PC-9 (cell line): ENCODE measurements at regions not wholly inside any gene's neighbourhood (a gene's known extent, or its start where the extent isn't known, plus 50 kb on each side); places are given as distances from the start of the nearest gene placed in this dataset.

Experiments used
- BruUV-seq: library from RNA; stranded (reverse); fragments of 400-500 nt; replicated peaks from 2 replicates; lab custom pipeline; 2021; lab: Mats Ljungman, UMichigan
- CTCF ChIA-PET: fragments of 300-600 bp; sonication (Branson Sonifier 250); formaldehyde crosslinking; loops from one replicate; lab custom pipeline; 2022; ENCODE audit warnings: antibody characterized with exemption; lab: Charles Lee
- POLR2A ChIA-PET: fragments of 300-600 bp; sonication (Branson Sonifier 250); formaldehyde crosslinking; loops from one replicate; lab custom pipeline; 2022; ENCODE audit warnings: antibody characterized with exemption; ENCODE audit not compliant: unreplicated experiment; lab: Charles Lee
- DNase-seq, 2 experiments: peaks; one replicate each; pipeline versions ENCODE4 v3.0.0 to v3.0.0-alpha.2; 2015 to 2022; ENCODE audit warnings: mixed read lengths in 1 of 2
- H2AFZ ChIP-seq: fragments of 200-600 bp; sonication (generic); 2 replicates; pipeline ENCODE4 v1.8.1; 2017; ENCODE audit warnings: antibody characterized with exemption
- H3F3A ChIP-seq: fragments of 200-600 bp; sonication (generic); 2 replicates; pipeline ENCODE4 v1.8.1; 2017; ENCODE audit warnings: antibody characterized with exemption, mild to moderate bottlenecking, low read depth; ENCODE audit not compliant: insufficient read depth
- H3K27ac ChIP-seq: fragments of 200-600 bp; sonication (generic); 2 replicates; pipeline ENCODE4 v1.6.1; 2016; ENCODE audit warnings: mixed run types
- H3K27me3 ChIP-seq: fragments of 200-600 bp; sonication (generic); 2 replicates; pipeline ENCODE4 v1.6.1; 2016; ENCODE audit warnings: low read depth, mixed run types; ENCODE audit not compliant: insufficient read depth
- H3K36me3 ChIP-seq: fragments of 200-600 bp; sonication (generic); 2 replicates; pipeline ENCODE4 v1.6.1; 2016; ENCODE audit warnings: low read depth, mixed run types
- H3K4me1 ChIP-seq: fragments of 200-600 bp; sonication (generic); replicated peaks from 2 replicates; pipeline ENCODE4 v1.6.1; 2016; ENCODE audit warnings: mixed run types; ENCODE audit not compliant: insufficient read depth
- H3K4me2 ChIP-seq: fragments of 200-600 bp; sonication (generic); 2 replicates; pipeline ENCODE4 v1.6.1; 2017; ENCODE audit warnings: mixed run types
- H3K4me3 ChIP-seq: fragments of 200-600 bp; sonication (generic); 2 replicates; pipeline ENCODE4 v1.6.1; 2016; ENCODE audit warnings: mixed run types
- H3K79me2 ChIP-seq: fragments of 200-600 bp; sonication (generic); 2 replicates; pipeline ENCODE4 v1.6.1; 2017; ENCODE audit warnings: low read depth, mixed run types
- H3K9me2 ChIP-seq: fragments of 200-600 bp; sonication (generic); 2 replicates; pipeline ENCODE4 v1.8.1; 2017; ENCODE audit warnings: mild to moderate bottlenecking; ENCODE audit not compliant: insufficient read depth
- H3K9me3 ChIP-seq: fragments of 200-600 bp; sonication (generic); 2 replicates; pipeline ENCODE4 v1.8.1; 2016; ENCODE audit warnings: low read depth; ENCODE audit not compliant: insufficient read depth
- H4K20me1 ChIP-seq: fragments of 200-600 bp; sonication (generic); 2 replicates; pipeline ENCODE4 v1.8.1; 2017; ENCODE audit not compliant: insufficient read depth
- CTCF ChIP-seq: fragments of 200-600 bp; sonication (generic); conservative IDR thresholded peaks from 2 replicates; pipeline ENCODE4 v1.6.1; 2017; ENCODE audit warnings: mixed run types, antibody characterized with exemption, mild to moderate bottlenecking, moderate library complexity
- EZH2 ChIP-seq: fragments of 200-600 bp; sonication (generic); IDR thresholded peaks from 2 replicates; pipeline ENCODE4 v1.8.0; 2017; ENCODE audit warnings: antibody characterized with exemption, low read depth
- intact Hi-C: fragments of 100-400 bp; cut with micrococcal nuclease; formaldehyde crosslinking; loops from one replicate; pipeline ENCODE4 v1.10.0; 2022; ENCODE audit not compliant: unreplicated experiment

- H3K79me2 ChIP-seq: no peaks in the 10 kb centered on the region
- ChIA-PET POLR2A (no interaction called here), CTCF (interaction anchor here (0.8 kb wide), 1 partner anchor 1153 kb away, joined by 4 read pairs; no protein-coding TSS in a partner anchor)
- TF ChIP-seq CTCF (no peak), EZH2 (no peak)
- intact Hi-C loops: no loop called here
- H3K27me3 ChIP-seq: peaks cover 10% of the 10 kb centered on the region; the same call in 1 of the 2 replicates
- H3K4me2 ChIP-seq: no peak overlapping the region
- no peaks in the 10 kb centered on the region for H3K36me3 ChIP-seq
- no peaks in the 10 kb centered on the region for H3K9me2 ChIP-seq
- H4K20me1 ChIP-seq: no peaks in the 10 kb centered on the region
- no TSS peak for BruUV-seq
- no peak for DNase-seq
- no peaks in the 10 kb centered on the region for H3K9me3 ChIP-seq
- H2AFZ ChIP-seq: no peak overlapping the region
- no peaks in the 10 kb centered on the region for H3K4me1 ChIP-seq
- no peak overlapping the region for H3K4me3 ChIP-seq
- H3K27ac ChIP-seq: no peak overlapping the region
- H3F3A ChIP-seq: no peaks in the 10 kb centered on the region
Observed at GRCh38 chr11:116219171-116219635, 553.6 kb downstream of the BUD13 start.

- H3K4me1 ChIP-seq: no peaks in the 10 kb centered on the region
Observed at GRCh38 chr11:116217441-116217840, 555.3 kb downstream of the BUD13 start.

GRCh38 chr11:116217006-116217405 lies 555.8 kb downstream of the BUD13 start:
- H3K79me2 ChIP-seq: no peaks in the 10 kb centered on the region
- DNase-seq: peak; percentile 17 to 40
- no peak for TF ChIP-seq EZH2
- peak; percentile 75 for TF ChIP-seq CTCF
- H3K27me3 ChIP-seq: peaks cover 25% of the 10 kb centered on the region
- H3F3A ChIP-seq: no peaks in the 10 kb centered on the region
- ChIA-PET CTCF (no interaction called here), POLR2A (no interaction called here)
- no peak overlapping the region for H3K4me3 ChIP-seq
- H3K9me2 ChIP-seq: no peaks in the 10 kb centered on the region
- H3K9me3 ChIP-seq: no peaks in the 10 kb centered on the region
- intact Hi-C loops: no loop called here
- H2AFZ ChIP-seq: no peak overlapping the region
- H3K4me2 ChIP-seq: no peak overlapping the region
- no peak overlapping the region for H3K27ac ChIP-seq
- BruUV-seq: no TSS peak
- H3K36me3 ChIP-seq: no peaks in the 10 kb centered on the region
- H4K20me1 ChIP-seq: no peaks in the 10 kb centered on the region
- no peaks in the 10 kb centered on the region for H3K4me1 ChIP-seq

More at GRCh38 chr11:116217441-116217840, 555.3 kb downstream of the BUD13 start:
- TF ChIP-seq EZH2 (no peak), CTCF (no peak)
- CTCF ChIA-PET: no interaction called here
- no peaks in the 10 kb centered on the region for H3F3A ChIP-seq
- intact Hi-C loops: no loop called here
- BruUV-seq: no TSS peak
- H3K36me3 ChIP-seq: no peaks in the 10 kb centered on the region
- no peak overlapping the region for H3K4me3 ChIP-seq
- POLR2A ChIA-PET: no interaction called here
- H3K9me3 ChIP-seq: no peaks in the 10 kb centered on the region
- H3K27me3 ChIP-seq: peaks cover 25% of the 10 kb centered on the region
- H3K27ac ChIP-seq: no peak overlapping the region
- no peak for DNase-seq
- no peaks in the 10 kb centered on the region for H3K79me2 ChIP-seq
- H2AFZ ChIP-seq: no peak overlapping the region
- H3K9me2 ChIP-seq: no peaks in the 10 kb centered on the region
- H4K20me1 ChIP-seq: no peaks in the 10 kb centered on the region
- H3K4me2 ChIP-seq: no peak overlapping the region
